SK-N-SH (cell line): ENCODE measurements at regions not wholly inside any gene's neighbourhood (a gene's known extent, or its start where the extent isn't known, plus 50 kb on each side); places are given as distances from the start of the nearest gene placed in this dataset.

ENCODE experiments used
- CTCF ChIA-PET: fragments of 300-600, 350-600 bp; formaldehyde crosslinking; extraction: SDS; loops from one replicate; lab custom pipeline; 2021; lab: Yijun Ruan, JAX
- POLR2A ChIA-PET: fragments of 350-600 bp; sonication (Branson Sonifier 250); formaldehyde crosslinking; extraction: SDS; loops from one replicate; lab custom pipeline; 2020; ENCODE audit warnings: antibody characterized with exemption, inconsistent platforms; lab: Yijun Ruan, JAX
- DNase-seq: peaks from one replicate; pipeline ENCODE4 v3.0.0; 2012
- H2AFZ ChIP-seq: fragments of 200-600 bp; sonication (generic); 2 replicates; pipeline ENCODE4 v1.8.1; 2016; ENCODE audit warnings: antibody characterized with exemption, mild to moderate bottlenecking, low read depth
- H3F3A ChIP-seq: fragments of 200-600 bp; sonication (generic); replicated peaks from 2 replicates; pipeline ENCODE3; 2016; ENCODE audit warnings: antibody characterized with exemption, mild to moderate bottlenecking; ENCODE audit not compliant: insufficient read depth
- H3K27ac ChIP-seq, 2 experiments: fragments of 200-500 bp in 1 of 2; fragments of 200-600 bp in 1 of 2; sonication (Bioruptor generic) in 1 of 2; sonication (generic), shearing (Covaris generic) in 1 of 2; 2 replicates each; pipeline versions ENCODE4 v1.5.1 to v1.6.1; 2014 to 2016; ENCODE audit warnings: low read depth in 2 of 2, inconsistent platforms in 1 of 2, low read length in 1 of 2, mild to moderate bottlenecking in 1 of 2, mixed read lengths in 1 of 2
- H3K27me3 ChIP-seq: fragments of 200-600 bp; sonication (generic), shearing (Covaris generic); 2 replicates; pipeline ENCODE4 v1.6.1; 2016; ENCODE audit warnings: mixed run types; ENCODE audit not compliant: insufficient read depth
- H3K36me3 ChIP-seq, 2 experiments: fragments of 200-500 bp in 1 of 2; fragments of 200-600 bp in 1 of 2; sonication (Bioruptor generic) in 1 of 2; sonication (generic) in 1 of 2; replicated peaks in 1 of 2; 2 replicates each; pipeline versions ENCODE3 to v1.5.1; 2014 to 2016; ENCODE audit warnings: low read length in 1 of 2, mild to moderate bottlenecking in 1 of 2; ENCODE audit not compliant: insufficient read depth in 2 of 2, control insufficient read depth in 1 of 2
- H3K4me1 ChIP-seq, 2 experiments: fragments of 200-500 bp in 1 of 2; fragments of 200-600 bp in 1 of 2; sonication (Bioruptor generic) in 1 of 2; sonication (generic), shearing (Covaris generic) in 1 of 2; 2 replicates each; pipeline versions ENCODE4 v1.5.1 to v1.6.1; 2014 to 2016; ENCODE audit warnings: low read depth in 1 of 2, low read length in 1 of 2, mixed run types in 1 of 2; ENCODE audit not compliant: insufficient read depth in 2 of 2, control insufficient read depth in 1 of 2
- H3K4me2 ChIP-seq: fragments of 200-600 bp; sonication (generic), shearing (Covaris generic); 2 replicates; pipeline ENCODE4 v1.6.1; 2017; ENCODE audit warnings: mixed run types
- H3K4me3 ChIP-seq, 2 experiments: fragments of 200-500 bp in 1 of 2; fragments of 200-600 bp in 1 of 2; sonication (Bioruptor generic) in 1 of 2; sonication (generic), shearing (Covaris generic) in 1 of 2; 2 replicates each; pipeline versions ENCODE4 v1.5.1 to v1.8.1; 2014 to 2016; ENCODE audit warnings: low read depth in 2 of 2, inconsistent platforms in 1 of 2, low read length in 1 of 2, mild to moderate bottlenecking in 1 of 2, mixed read lengths in 1 of 2, moderate library complexity in 1 of 2
- H3K79me2 ChIP-seq: fragments of 200-600 bp; sonication (generic); 2 replicates; pipeline ENCODE4 v1.8.1; 2017; ENCODE audit warnings: mild to moderate bottlenecking; ENCODE audit not compliant: insufficient read depth
- H3K9ac ChIP-seq: fragments of 200-600 bp; sonication (generic); 2 replicates; pipeline ENCODE4 v1.6.1; 2017; ENCODE audit warnings: mixed run types
- H3K9me2 ChIP-seq: fragments of 200-600 bp; sonication (generic); 2 replicates; pipeline ENCODE4 v1.6.1; 2017; ENCODE audit warnings: mixed run types
- H3K9me3 ChIP-seq: fragments of 200-600 bp; sonication (generic); 2 replicates; pipeline ENCODE4 v1.6.1; 2017; ENCODE audit warnings: mixed run types, mild to moderate bottlenecking, moderate library complexity
- H4K20me1 ChIP-seq: fragments of 200-600 bp; sonication (generic); 2 replicates; pipeline ENCODE4 v1.6.1; 2017; ENCODE audit warnings: mild to moderate bottlenecking, mixed run types; ENCODE audit not compliant: insufficient read depth
- ELF1 ChIP-seq: IDR thresholded peaks from 2 replicates; pipeline ENCODE4 v1.4.0; 2012
- EZH2phosphoT487 ChIP-seq: fragments of 200-600 bp; sonication (generic); IDR thresholded peaks from 2 replicates; pipeline ENCODE4 v1.6.1; 2017; ENCODE audit warnings: low read depth, mixed run types, mild to moderate bottlenecking, antibody characterized with exemption, moderate library complexity, borderline replicate concordance
- FOSL2 ChIP-seq: IDR thresholded peaks from 2 replicates; pipeline ENCODE4 v1.4.0; 2012; ENCODE audit warnings: low read depth, mild to moderate bottlenecking, moderate library complexity, borderline replicate concordance
- FOXJ3 ChIP-seq: sonication (generic); formaldehyde crosslinking; IDR thresholded peaks from 2 replicates; pipeline ENCODE4 v1.5.1; 2020; ENCODE audit warnings: mild to moderate bottlenecking, missing genetic modification reagents
- MXI1 ChIP-seq: IDR thresholded peaks from 2 replicates; pipeline ENCODE4 v1.6.1; 2012; ENCODE audit warnings: mild to moderate bottlenecking, low read depth, low read length, improper control_type of control experiment
- PBX3 ChIP-seq: IDR thresholded peaks from 2 replicates; pipeline ENCODE4; 2012
- REST ChIP-seq: IDR thresholded peaks from 2 replicates; pipeline ENCODE4 v1.6.1; 2012; ENCODE audit warnings: mild to moderate bottlenecking, low read depth, low read length, moderate library complexity
- RFX5 ChIP-seq: IDR thresholded peaks from 2 replicates; pipeline ENCODE4 v1.6.1; 2012; ENCODE audit warnings: mild to moderate bottlenecking, improper control_type of control experiment, low read length
- TAF1 ChIP-seq: IDR thresholded peaks from 2 replicates; pipeline ENCODE4 v1.6.1; 2012; ENCODE audit warnings: low read depth, mild to moderate bottlenecking, low read length, moderate library complexity, borderline replicate concordance
- TCF12 ChIP-seq: IDR thresholded peaks from 2 replicates; pipeline ENCODE4 v1.4.0; 2012
- TEAD4 ChIP-seq: IDR thresholded peaks from 2 replicates; pipeline ENCODE4 v1.4.0; 2012; ENCODE audit warnings: mild to moderate bottlenecking, borderline replicate concordance; ENCODE audit not compliant: insufficient read depth
- USF1 ChIP-seq: IDR thresholded peaks from 2 replicates; pipeline ENCODE4 v1.4.0; 2012; ENCODE audit warnings: low read depth, borderline replicate concordance
- USF2 ChIP-seq: fragments of 150-350 bp; IDR thresholded peaks from 2 replicates; pipeline ENCODE4 v1.6.1; 2017; ENCODE audit warnings: antibody characterized with exemption, low read length, low read depth, borderline replicate concordance
- YY1 ChIP-seq: IDR thresholded peaks from 2 replicates; pipeline ENCODE4 v1.4.0; 2012; ENCODE audit warnings: low read depth, mild to moderate bottlenecking
- ZBTB33 ChIP-seq: IDR thresholded peaks from 2 replicates; pipeline ENCODE4 v1.4.0; 2012; ENCODE audit warnings: low read depth, borderline replicate concordance
- WGBS: methylation state at CpG from one replicate; pipeline ENCODE4 v1.1.6; 2017; ENCODE audit warnings: low lambda C conversion rate; 5-methylcytosine and 5-hydroxymethylcytosine counted together

GRCh38 chr3:95750097-95750496 lies 1064.3 kb upstream of the EPHA6 start:
- H3K9ac ChIP-seq = no peak overlapping the region
- no peak for DNase-seq
- 2% methylated on average over 3 of the region's 3 CpGs for WGBS
- no peaks in the 10 kb centered on the region for H3K9me2 ChIP-seq
- no peak overlapping the region for H3K27ac ChIP-seq
- no peaks in the 10 kb centered on the region for H3K27me3 ChIP-seq
- H3K4me2 ChIP-seq = no peak overlapping the region
- ChIA-PET CTCF (no interaction called here), POLR2A (no interaction called here)
- no peak overlapping the region for H3K4me3 ChIP-seq
- TF ChIP-seq EZH2phosphoT487 (no peak), RFX5 (no peak)
- no peaks in the 10 kb centered on the region for H3F3A ChIP-seq
- H3K36me3 ChIP-seq = no peaks in the 10 kb centered on the region
- H2AFZ ChIP-seq = no peak overlapping the region
- H3K9me3 ChIP-seq = no peaks in the 10 kb centered on the region
- H4K20me1 ChIP-seq = no peaks in the 10 kb centered on the region
- no peaks in the 10 kb centered on the region for H3K79me2 ChIP-seq
- no peaks in the 10 kb centered on the region for H3K4me1 ChIP-seq

GRCh38 chr3:95751509-95751908 lies 1062.9 kb upstream of the EPHA6 start:
- TF ChIP-seq TEAD4 = no peak
- no peak for TF ChIP-seq USF2
- no peak for TF ChIP-seq ZBTB33
- TF ChIP-seq FOXJ3 (CRISPR knock-in tag) = no peak
- no peak for TF ChIP-seq YY1
- TF ChIP-seq FOSL2 = no peak
- no peak for TF ChIP-seq MXI1
- TF ChIP-seq TCF12 = no peak
- no peak for TF ChIP-seq REST
- TF ChIP-seq ELF1 = no peak
- TF ChIP-seq PBX3 = no peak
- TF ChIP-seq USF1 = no peak
- no peak for TF ChIP-seq TAF1
- POLR2A ChIA-PET = no interaction called here

More at GRCh38 chr3:95751509-95751908, 1062.9 kb upstream of the EPHA6 start:
- no peaks in the 10 kb centered on the region for H3F3A ChIP-seq
- H3K9me2 ChIP-seq = no peaks in the 10 kb centered on the region
- no peak for DNase-seq
- no peak overlapping the region for H3K4me3 ChIP-seq
- no peak overlapping the region for H3K4me2 ChIP-seq
- no peak overlapping the region for H2AFZ ChIP-seq
- H3K27me3 ChIP-seq = no peaks in the 10 kb centered on the region
- H3K36me3 ChIP-seq = no peaks in the 10 kb centered on the region
- no peaks in the 10 kb centered on the region for H3K79me2 ChIP-seq
- no peak overlapping the region for H3K27ac ChIP-seq
- no peaks in the 10 kb centered on the region for H3K4me1 ChIP-seq
- no peaks in the 10 kb centered on the region for H3K9me3 ChIP-seq
- no peak overlapping the region for H3K9ac ChIP-seq
- CTCF ChIA-PET = no interaction called here
- WGBS = 0% methylated on average over 3 of the region's 3 CpGs
- no peaks in the 10 kb centered on the region for H4K20me1 ChIP-seq
